ACHN (cell line): ENCODE measurements at regions not wholly inside any gene's neighbourhood (a gene's known extent, or its start where the extent isn't known, plus 50 kb on each side); places are given as distances from the start of the nearest gene placed in this dataset.
"Not testable (repeated sequence)": the region's sequence is repeated elsewhere in the genome, so short reads cannot be mapped to it uniquely, and the experiment has no call there.

Experiments used
- DNase-seq: peaks from one replicate; pipeline ENCODE4 v3.0.0-alpha.2; 2015
- in situ Hi-C: cut with HindIII; loops from 2 replicates; pipeline ENCODE4 v1.10.0; 2017; ENCODE audit warnings: low sequenced_read_pairs, low pct_ligation_motif_present, low pct_unique_long_range_greater_than_20kb

GRCh38 chr5:52107210-52107905 is 680.4 kb upstream of the ITGA1 start:
- DNase-seq: no peak
- in situ Hi-C loops: no loop called here

GRCh38 chr5:52119768-52120167 is 667.9 kb upstream of the ITGA1 start:
- in situ Hi-C loops: no loop called here
- no peak for DNase-seq

- no peak for DNase-seq
- in situ Hi-C loops: no loop called here
Measured at GRCh38 chr5:52132053-52132452, 655.7 kb upstream of the ITGA1 start.

GRCh38 chr5:52134013-52134650 is 653.6 kb upstream of the ITGA1 start:
- in situ Hi-C loops: no loop called here
- DNase-seq: no peak

GRCh38 chr5:52139888-52140615 is 647.7 kb upstream of the ITGA1 start:
- DNase-seq: no peak
- in situ Hi-C loops: no loop called here

- in situ Hi-C loops: no loop called here
- no peak for DNase-seq
Measured at GRCh38 chr5:52148679-52149078, 639.0 kb upstream of the ITGA1 start.

- in situ Hi-C loops: no loop called here
- no peak for DNase-seq
Measured at GRCh38 chr5:52150501-52150900, 637.2 kb upstream of the ITGA1 start.

- DNase-seq, in situ Hi-C loops: not testable (repeated sequence)
Measured at GRCh38 chr5:52156809-52157208, 630.9 kb upstream of the ITGA1 start.

- DNase-seq, in situ Hi-C loops: not testable (repeated sequence)
Measured at GRCh38 chr5:52165806-52166205, 621.9 kb upstream of the ITGA1 start.

GRCh38 chr5:52173133-52173532 is 614.6 kb upstream of the ITGA1 start:
- in situ Hi-C loops: no loop called here

GRCh38 chr5:52177193-52177592 is 610.5 kb upstream of the ITGA1 start:
- no peak for DNase-seq
- in situ Hi-C loops: no loop called here

More at GRCh38 chr5:52173133-52173532, 614.6 kb upstream of the ITGA1 start:
- DNase-seq: no peak

- in situ Hi-C loops: no loop called here
- no peak for DNase-seq
Measured at GRCh38 chr5:52181403-52181802, 606.3 kb upstream of the ITGA1 start.

- in situ Hi-C loops: no loop called here
Measured at GRCh38 chr5:52190737-52191136, 597.0 kb upstream of the ITGA1 start.

GRCh38 chr5:52199833-52200232 is 587.9 kb upstream of the ITGA1 start:
- DNase-seq: no peak
- in situ Hi-C loops: no loop called here

More at GRCh38 chr5:52190737-52191136, 597.0 kb upstream of the ITGA1 start:
- DNase-seq: no peak

- in situ Hi-C loops: no loop called here
- DNase-seq: no peak
Measured at GRCh38 chr5:52202256-52202655, 585.5 kb upstream of the ITGA1 start.

- in situ Hi-C loops: no loop called here
Measured at GRCh38 chr5:52204310-52204709, 583.4 kb upstream of the ITGA1 start.

More at GRCh38 chr5:52204310-52204709, 583.4 kb upstream of the ITGA1 start:
- no peak for DNase-seq
